ENCODE measurements at regions not wholly inside any gene's neighbourhood (a gene's known extent, or its start where the extent isn't known, plus 50 kb on each side); places are given as distances from the start of the nearest gene placed in this dataset.

GRCh38 chr5:30802961-30803705 lies 390.4 kb upstream of the CDH6 start:
- H3K36me3 ChIP-seq: no peaks in the 10 kb centered on the region
- DNase-seq: no peak

GRCh38 chr5:30781643-30782042 lies 411.8 kb upstream of the CDH6 start:
- no peaks in the 10 kb centered on the region for H3K27me3 ChIP-seq
- no peak for DNase-seq
- no peak overlapping the region for H3K4me3 ChIP-seq
- H3K36me3 ChIP-seq: no peaks in the 10 kb centered on the region
- H3K9me3 ChIP-seq: 0 out of 2 replicates have a peak, but pooled peaks cover 2% of the 10 kb centered on the region

More at GRCh38 chr5:30802961-30803705, 390.4 kb upstream of the CDH6 start:
- Histone ChIP-seq H3K9me3 (no peaks in the 10 kb centered on the region), H3K27me3 (no peaks in the 10 kb centered on the region), H3K4me3 (no peak overlapping the region)

GRCh38 chr5:30768056-30768690 lies 425.3 kb upstream of the CDH6 start:
- Histone ChIP-seq H3K4me3 (no peak overlapping the region), H3K27me3 (no peaks in the 10 kb centered on the region), H3K9me3 (no peaks in the 10 kb centered on the region; the same call in 1 of the 2 replicates), H3K36me3 (no peaks in the 10 kb centered on the region)
- DNase-seq: peak; percentile 71

GRCh38 chr5:30765706-30766105 lies 427.8 kb upstream of the CDH6 start:
- no peak for DNase-seq
- Histone ChIP-seq H3K36me3 (no peaks in the 10 kb centered on the region), H3K9me3 (no peaks in the 10 kb centered on the region; the same call in 1 of the 2 replicates), H3K27me3 (no peaks in the 10 kb centered on the region), H3K4me3 (no peak overlapping the region)

GRCh38 chr5:30765227-30765626 lies 428.3 kb upstream of the CDH6 start:
- no peaks in the 10 kb centered on the region for H3K27me3 ChIP-seq
- peak; percentile 46 for DNase-seq
- no peaks in the 10 kb centered on the region for H3K9me3 ChIP-seq
- H3K36me3 ChIP-seq: no peaks in the 10 kb centered on the region
- H3K4me3 ChIP-seq: no peak overlapping the region

- DNase-seq: no peak
- Histone ChIP-seq H3K36me3 (no peaks in the 10 kb centered on the region), H3K9me3 (no peaks in the 10 kb centered on the region), H3K27me3 (no peaks in the 10 kb centered on the region), H3K4me3 (no peak overlapping the region)
Observed at GRCh38 chr5:30764704-30765103, 428.8 kb upstream of the CDH6 start.

- H3K4me3 ChIP-seq: no peak overlapping the region
- no peaks in the 10 kb centered on the region for H3K27me3 ChIP-seq
- no peaks in the 10 kb centered on the region; the same call in 1 of the 2 replicates for H3K9me3 ChIP-seq
- no peak for DNase-seq
- H3K36me3 ChIP-seq: no peaks in the 10 kb centered on the region
Observed at GRCh38 chr5:30759731-30760130, 433.8 kb upstream of the CDH6 start.

- H3K27me3 ChIP-seq: no peaks in the 10 kb centered on the region
- H3K9me3 ChIP-seq: 0 out of 2 replicates have a peak, but pooled peaks cover 2% of the 10 kb centered on the region
- no peak for DNase-seq
- no peaks in the 10 kb centered on the region for H3K36me3 ChIP-seq
- no peak overlapping the region for H3K4me3 ChIP-seq
Observed at GRCh38 chr5:30752015-30752414, 441.5 kb upstream of the CDH6 start.

- Histone ChIP-seq H3K9me3 (0 out of 2 replicates have a peak, but pooled peaks cover 2% of the 10 kb centered on the region), H3K4me3 (no peak overlapping the region), H3K27me3 (no peaks in the 10 kb centered on the region), H3K36me3 (no peaks in the 10 kb centered on the region)
- peak; percentile 9 for DNase-seq
Observed at GRCh38 chr5:30749971-30750370, 443.5 kb upstream of the CDH6 start.

- 0 out of 2 replicates have a peak, but pooled peaks cover 2% of the 10 kb centered on the region for H3K9me3 ChIP-seq
- DNase-seq: no peak
- no peaks in the 10 kb centered on the region for H3K36me3 ChIP-seq
- no peaks in the 10 kb centered on the region for H3K27me3 ChIP-seq
- H3K4me3 ChIP-seq: no peak overlapping the region
Observed at GRCh38 chr5:30747412-30747811, 446.1 kb upstream of the CDH6 start.

- no peak overlapping the region for H3K4me3 ChIP-seq
- H3K27me3 ChIP-seq: no peaks in the 10 kb centered on the region
- no peak for DNase-seq
- no peaks in the 10 kb centered on the region; the same call in 1 of the 2 replicates for H3K9me3 ChIP-seq
- H3K36me3 ChIP-seq: no peaks in the 10 kb centered on the region
Observed at GRCh38 chr5:30736669-30737068, 456.8 kb upstream of the CDH6 start.

GRCh38 chr5:30734118-30734517 lies 459.4 kb upstream of the CDH6 start:
- H3K36me3 ChIP-seq: no peaks in the 10 kb centered on the region
- H3K4me3 ChIP-seq: no peak overlapping the region
- no peaks in the 10 kb centered on the region for H3K27me3 ChIP-seq
- DNase-seq: no peak
- H3K9me3 ChIP-seq: peaks cover 11% of the 10 kb centered on the region

GRCh38 chr5:30725073-30725472 lies 468.4 kb upstream of the CDH6 start:
- Histone ChIP-seq H3K36me3 (no peaks in the 10 kb centered on the region), H3K27me3 (no peaks in the 10 kb centered on the region)
- DNase-seq: no peak

GRCh38 chr5:30698217-30698616 lies 495.3 kb upstream of the CDH6 start:
- H3K27me3 ChIP-seq: no peaks in the 10 kb centered on the region
- DNase-seq: no peak
- no peaks in the 10 kb centered on the region for H3K36me3 ChIP-seq
- H3K9me3 ChIP-seq: peaks cover 8% of the 10 kb centered on the region
- H3K4me3 ChIP-seq: no peak overlapping the region

More at GRCh38 chr5:30725073-30725472, 468.4 kb upstream of the CDH6 start:
- peaks cover under 1% of the 10 kb centered on the region; the same call in 1 of the 2 replicates for H3K9me3 ChIP-seq
- no peak overlapping the region for H3K4me3 ChIP-seq

GRCh38 chr5:30693326-30693725 lies 500.2 kb upstream of the CDH6 start:
- DNase-seq: no peak
- no peaks in the 10 kb centered on the region for H3K27me3 ChIP-seq
- peak overlapping the region; percentile 36 for H3K4me3 ChIP-seq
- no peaks in the 10 kb centered on the region for H3K36me3 ChIP-seq
- no peaks in the 10 kb centered on the region for H3K9me3 ChIP-seq

- DNase-seq: peak; percentile 12
- no peak overlapping the region for H3K4me3 ChIP-seq
Observed at GRCh38 chr5:30690931-30691330, 502.6 kb upstream of the CDH6 start.

GRCh38 chr5:30687461-30687860 lies 506.0 kb upstream of the CDH6 start:
- Histone ChIP-seq H3K27me3 (no peaks in the 10 kb centered on the region), H3K36me3 (no peaks in the 10 kb centered on the region), H3K9me3 (no peaks in the 10 kb centered on the region), H3K4me3 (no peak overlapping the region)
- DNase-seq: no peak

More at GRCh38 chr5:30690931-30691330, 502.6 kb upstream of the CDH6 start:
- H3K27me3 ChIP-seq: no peaks in the 10 kb centered on the region
- H3K36me3 ChIP-seq: no peaks in the 10 kb centered on the region
- no peaks in the 10 kb centered on the region for H3K9me3 ChIP-seq

- no peaks in the 10 kb centered on the region for H3K27me3 ChIP-seq
- no peak overlapping the region for H3K4me3 ChIP-seq
- no peak for DNase-seq
- no peaks in the 10 kb centered on the region for H3K9me3 ChIP-seq
- no peaks in the 10 kb centered on the region for H3K36me3 ChIP-seq
Observed at GRCh38 chr5:30686530-30686929, 507.0 kb upstream of the CDH6 start.

All from MG63 (cell line).